NCI-H446 (cell line): ENCODE measurements at regions not wholly inside any gene's neighbourhood (a gene's known extent, or its start where the extent isn't known, plus 50 kb on each side); places are given as distances from the start of the nearest gene placed in this dataset.

Source experiments
- DNase-seq, 2 experiments: peaks; one replicate each; lab custom pipeline; 2025; lab: John Stamatoyannopoulos, UW

DNA sequence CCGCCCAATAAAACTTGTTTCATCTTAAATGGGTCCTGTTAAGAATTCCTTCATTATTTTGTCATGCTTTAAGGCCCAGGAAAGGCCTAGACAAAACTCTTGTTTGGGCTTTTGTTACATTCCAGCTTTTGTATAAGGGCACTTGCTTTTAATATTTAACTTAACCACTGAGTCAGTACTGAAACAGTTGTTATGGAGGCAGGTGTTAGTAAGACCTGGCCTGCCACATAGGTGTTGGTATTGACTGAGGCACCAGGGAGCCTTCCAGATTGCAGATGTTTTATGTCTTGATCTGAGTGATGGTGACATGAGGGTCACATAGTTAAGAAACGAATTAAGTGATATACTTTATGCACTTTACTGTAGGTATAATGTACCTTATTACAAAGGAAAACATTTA lies 274.9 kb upstream of the TGFBR2 start:
- DNase-seq: no peak

DNA sequence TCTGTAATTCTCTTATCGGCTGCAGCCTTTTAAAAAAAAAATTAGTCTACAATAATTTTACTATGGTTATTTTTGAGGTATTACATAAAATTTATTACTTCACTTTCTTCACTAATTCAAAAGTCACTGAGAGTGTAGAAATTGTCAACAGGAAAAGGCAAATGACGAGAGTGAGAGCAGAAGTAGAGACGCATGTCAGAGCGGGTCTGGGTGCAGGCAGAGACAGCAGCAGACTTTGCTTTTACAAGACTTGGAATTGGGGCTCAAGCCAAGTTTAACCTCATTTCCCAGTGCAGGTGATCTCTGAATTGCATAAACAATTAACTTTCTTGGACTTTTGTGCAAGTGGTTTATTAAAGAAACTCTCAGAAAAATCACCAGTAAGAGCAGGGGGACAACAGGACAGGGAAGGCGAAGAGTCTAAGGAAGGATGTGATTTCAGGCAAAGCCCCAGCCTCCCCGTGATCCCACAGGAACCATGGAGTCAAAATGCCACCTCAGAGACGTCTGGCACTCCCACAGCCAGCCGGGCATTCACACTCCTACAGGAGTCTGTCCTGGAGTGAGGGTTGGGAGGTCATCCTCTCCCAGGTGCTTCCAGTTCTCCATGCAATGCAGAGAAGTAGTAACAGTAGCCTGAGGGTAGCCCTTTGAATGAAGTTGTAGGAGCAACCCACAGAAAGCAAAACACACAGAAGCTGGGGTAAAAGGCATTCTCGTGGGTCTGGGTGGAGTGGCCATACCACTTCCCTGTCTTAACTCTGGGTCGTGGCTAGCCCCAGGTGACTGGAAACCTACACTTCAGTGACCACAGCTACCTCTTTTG lies 274.0 kb upstream of the TGFBR2 start:
- no peak for DNase-seq

- DNase-seq: no peak
These were observed 273.3 kb upstream of the TGFBR2 start for GRCh38 chr3:30333143-30333542.

DNA sequence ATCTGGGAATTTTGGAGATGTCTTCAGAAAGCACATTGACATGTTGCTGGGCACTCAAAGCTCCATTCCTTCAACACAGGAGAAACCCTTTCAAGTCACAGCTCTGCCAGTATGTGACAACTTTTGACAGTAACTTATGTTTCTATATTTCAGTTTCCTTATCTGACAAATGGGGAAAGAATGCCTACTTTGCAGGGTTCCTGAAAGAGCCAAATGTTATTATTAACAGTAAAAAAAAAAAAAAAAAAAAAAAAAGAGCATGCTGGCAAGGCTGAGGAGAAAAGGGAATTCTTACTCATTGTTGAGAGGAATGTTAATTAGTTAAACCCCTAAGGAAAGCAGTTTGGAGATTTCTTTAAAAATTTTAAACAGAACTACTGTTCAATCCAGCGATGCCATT lies 272.5 kb upstream of the TGFBR2 start:
- DNase-seq: no peak

DNA sequence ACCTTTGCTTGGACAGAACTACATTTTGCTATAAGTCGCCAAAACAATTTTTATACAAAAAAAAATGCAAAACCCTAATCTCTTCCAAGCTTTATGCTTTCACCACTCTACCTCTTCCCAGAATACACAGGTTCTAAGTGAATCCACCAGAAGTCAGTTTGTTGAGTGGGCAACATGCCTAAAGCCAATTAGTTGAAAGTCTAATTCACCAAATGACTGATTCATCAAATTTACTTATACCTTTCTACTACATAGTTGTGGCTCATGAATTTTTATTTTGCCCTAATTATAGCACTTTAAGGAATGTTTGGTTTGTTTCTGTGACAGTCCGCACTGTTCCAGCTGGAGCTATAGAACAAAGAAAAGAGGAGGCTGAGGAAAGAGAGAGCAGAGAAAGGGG lies 265.9 kb upstream of the TGFBR2 start:
- DNase-seq: no peak

GRCh38 chr3:30341079-30341478 lies 265.3 kb upstream of the TGFBR2 start:
- no peak for DNase-seq

DNA sequence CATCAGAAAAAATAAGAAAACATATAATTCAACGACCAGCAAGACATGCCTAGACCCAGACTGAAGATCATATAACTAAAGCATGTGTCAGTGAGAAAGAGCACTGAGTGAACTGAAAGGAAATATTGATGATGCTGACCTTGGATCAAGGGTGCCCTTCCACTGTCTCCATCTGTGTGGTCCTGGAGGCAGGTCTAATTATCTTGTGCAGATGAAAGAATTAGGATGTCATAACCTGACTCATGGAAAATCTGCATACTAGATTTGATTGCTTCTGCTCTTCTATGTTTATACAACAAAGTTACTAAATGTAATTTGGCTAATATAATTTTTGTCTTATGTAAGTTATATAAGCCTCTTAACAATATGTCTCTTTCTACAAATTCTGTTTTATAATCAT lies 264.6 kb upstream of the TGFBR2 start:
- DNase-seq: no peak

DNA sequence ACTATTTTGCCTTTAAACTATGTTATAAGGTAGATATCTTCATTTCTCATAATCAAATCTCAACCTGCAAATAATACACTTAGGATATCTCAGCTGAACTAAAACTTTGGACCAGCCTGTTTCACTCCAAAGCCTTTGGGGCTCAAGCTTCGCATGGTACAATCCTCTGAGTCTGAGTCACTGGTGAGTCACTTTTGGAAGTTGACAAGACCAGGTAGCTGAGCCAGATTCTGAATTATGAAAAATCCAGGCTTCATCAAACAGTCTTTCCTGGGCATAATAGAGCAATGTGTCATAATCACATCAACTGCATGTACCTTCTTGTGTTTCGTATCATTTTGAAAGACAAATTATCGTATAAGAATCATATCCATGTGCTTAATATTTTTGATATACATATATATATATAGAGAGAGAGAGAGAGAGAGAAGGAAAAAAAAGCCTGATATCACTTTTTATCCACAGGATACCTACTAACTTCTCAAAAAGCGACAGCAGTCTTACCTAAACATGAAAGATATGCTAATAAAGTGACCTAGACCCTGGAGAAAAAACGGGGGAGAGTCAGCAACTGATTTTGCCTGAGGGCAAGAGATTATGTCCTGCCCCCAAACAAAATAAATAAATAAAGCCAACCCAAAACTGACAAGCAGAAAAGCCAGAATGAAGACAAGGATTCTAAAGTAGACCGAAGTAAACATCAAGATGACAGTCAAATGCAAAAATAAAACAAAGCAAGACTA lies 263.9 kb upstream of the TGFBR2 start:
- peak in 1 of 2 experiments; percentile 46 for DNase-seq

- DNase-seq: no peak
These were observed 263.2 kb upstream of the TGFBR2 start for GRCh38 chr3:30343067-30343831.

DNA sequence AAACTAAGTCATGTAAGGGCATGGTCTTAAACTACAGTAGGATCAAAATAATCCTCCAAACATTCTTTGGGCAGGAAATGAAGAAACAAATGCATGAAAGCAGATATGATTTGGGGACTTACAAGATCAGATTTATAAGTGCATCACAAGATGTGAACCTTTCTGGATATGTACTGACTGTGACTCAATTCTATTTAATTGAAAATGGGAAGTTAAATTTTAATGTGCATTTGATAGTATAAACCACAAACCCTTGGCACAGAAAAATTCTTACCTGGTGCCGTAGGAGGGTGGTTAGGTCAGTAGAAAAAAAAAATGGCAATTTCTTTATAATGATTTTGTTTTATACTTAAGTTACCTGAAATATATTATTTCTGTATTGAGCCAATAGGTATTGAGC lies 262.5 kb upstream of the TGFBR2 start:
- DNase-seq: no peak

DNA sequence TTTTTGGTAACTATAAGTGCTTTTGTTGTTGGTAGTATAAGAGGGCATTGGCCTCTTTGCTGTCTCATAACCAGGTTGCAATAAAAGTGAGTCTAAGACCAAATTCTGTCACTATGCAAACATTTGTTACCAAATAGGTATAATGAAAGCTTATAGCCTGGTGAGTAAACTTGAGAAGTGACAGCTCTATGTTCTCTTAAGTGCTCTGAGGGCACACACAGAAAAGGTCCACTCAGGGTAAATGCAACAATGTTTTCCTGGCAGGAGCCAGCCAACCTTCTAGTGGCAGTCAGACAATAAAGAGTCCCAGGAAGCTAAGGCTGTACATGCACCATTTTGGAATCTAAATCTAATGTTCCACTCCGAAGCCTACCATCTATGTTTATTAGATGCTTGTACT lies 262.1 kb upstream of the TGFBR2 start:
- no peak for DNase-seq

- DNase-seq: no peak
These were observed 259.5 kb upstream of the TGFBR2 start for GRCh38 chr3:30346933-30347320.

DNA sequence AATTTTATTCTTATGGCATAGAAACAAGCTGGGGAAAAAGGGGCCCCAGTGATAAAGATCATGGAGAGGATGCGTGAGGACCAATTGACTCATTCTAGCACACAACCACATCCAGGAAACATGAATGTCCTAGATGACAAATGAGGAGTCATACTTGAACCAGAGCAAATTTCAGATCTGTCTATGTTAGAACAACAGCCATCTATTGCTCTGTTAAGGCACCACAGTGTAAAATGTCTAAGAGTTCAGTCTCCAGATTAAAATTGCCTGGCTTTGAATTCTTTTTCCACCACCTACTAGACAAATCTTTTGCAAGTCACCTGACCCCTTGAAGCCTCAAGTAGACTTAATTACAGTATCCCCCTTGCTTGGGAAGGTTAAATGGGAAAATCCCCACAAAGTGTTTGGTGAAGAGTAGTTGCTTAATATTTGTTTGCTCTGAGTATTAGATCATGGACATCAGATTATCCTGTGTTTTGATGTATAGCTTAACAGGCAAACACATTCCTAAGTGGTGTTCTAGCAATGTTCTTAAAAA lies 258.7 kb upstream of the TGFBR2 start:
- no peak for DNase-seq

DNA sequence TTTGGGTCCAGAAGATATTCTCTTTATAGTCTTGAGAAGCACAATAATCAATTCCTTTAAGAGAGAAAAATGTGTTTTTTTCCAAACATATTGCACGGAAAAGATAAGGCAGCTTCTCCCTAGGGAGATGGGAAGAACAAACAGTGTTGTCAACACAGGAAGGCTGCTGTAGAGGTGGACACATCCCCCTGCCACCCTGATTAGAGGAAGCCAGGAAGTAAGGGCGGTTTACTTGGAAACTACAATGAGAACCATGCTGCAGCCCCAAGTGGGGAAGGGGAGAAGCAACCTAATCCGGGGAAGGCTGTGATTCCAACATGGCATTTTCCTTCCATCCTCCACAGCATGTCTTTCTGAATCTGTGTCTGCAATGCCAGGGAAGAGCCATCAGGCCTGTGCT lies 256.9 kb upstream of the TGFBR2 start:
- DNase-seq: no peak

DNA sequence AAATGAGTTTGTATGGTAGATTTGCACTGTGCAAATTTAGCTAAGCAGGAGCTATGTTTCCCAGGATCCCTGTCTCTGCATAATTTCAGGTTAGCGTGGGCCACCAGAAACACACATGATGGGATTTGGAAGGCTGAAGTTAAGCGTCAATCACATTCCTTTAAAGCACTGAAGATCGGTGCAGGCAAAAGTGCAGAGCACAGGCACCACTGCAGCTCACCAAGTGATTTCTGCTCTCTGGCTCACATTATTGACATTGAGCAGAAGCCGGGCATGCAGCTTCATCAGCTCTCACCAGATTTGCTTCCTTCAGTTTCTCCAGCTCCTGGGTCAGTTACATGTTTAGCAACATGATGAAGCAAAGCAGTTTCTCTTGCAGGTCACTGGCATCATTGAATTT lies 256.4 kb upstream of the TGFBR2 start:
- DNase-seq: no peak

DNA sequence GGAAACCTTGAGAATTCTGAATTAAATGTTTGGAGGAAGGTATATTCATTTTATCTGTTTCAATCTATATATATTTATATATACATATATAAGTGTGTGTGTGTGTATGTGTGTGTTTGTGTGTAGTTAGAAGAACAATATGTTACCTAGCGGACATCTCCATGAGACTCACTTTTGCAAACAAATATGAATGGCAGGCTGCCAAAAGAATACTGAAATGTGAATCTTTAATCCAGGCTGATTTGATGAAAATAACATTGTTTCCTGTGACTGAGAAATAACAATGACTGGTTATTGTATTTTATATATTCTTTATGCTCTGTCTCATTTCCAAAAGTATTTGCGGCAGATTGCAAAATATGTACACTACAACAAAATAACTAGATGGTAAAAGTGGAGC lies 255.5 kb upstream of the TGFBR2 start:
- peak in 1 of 2 experiments; percentile 9 for DNase-seq

DNA sequence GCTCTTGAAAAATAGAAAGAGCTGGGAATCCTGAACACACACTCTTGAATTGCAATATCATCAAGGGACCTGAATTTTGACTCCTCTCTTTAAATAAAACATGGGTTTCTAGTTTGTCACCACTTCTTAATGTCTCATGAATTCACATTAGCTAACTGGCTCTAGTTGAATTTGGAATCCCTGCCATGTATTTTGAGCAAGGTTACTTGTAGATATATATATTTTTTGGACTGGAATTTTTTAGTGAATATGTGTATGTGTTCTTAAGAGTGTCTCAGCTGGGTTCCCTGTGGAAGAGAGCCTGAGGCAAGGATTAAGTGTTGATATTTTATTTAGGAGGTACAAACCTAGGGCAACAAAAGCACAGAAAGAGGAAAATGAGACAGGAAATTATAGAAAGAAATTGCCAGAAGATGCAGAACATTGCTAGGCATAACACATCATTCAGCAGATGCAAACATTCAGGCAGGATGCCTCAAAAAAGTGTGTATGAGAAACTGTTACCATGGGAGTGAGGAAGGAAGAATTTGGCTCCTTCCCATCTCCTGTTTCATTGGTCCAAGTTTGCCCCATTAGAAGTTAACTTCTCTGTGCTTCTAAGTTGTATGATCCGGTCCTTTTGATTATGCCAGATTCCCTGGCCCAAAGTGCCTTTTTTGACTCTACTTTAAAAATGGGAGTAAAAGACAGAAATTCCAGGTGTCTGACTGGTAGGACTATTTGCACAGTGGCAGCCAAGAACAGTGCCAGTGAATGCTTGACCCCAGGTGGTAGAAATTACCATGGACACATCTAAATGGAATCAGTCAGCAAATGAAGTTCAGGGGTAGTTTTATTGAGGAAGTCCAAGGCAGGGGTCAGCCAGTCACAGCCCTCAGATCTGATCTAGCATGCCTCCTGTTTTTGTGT lies 253.7 kb upstream of the TGFBR2 start:
- DNase-seq: no peak

DNA sequence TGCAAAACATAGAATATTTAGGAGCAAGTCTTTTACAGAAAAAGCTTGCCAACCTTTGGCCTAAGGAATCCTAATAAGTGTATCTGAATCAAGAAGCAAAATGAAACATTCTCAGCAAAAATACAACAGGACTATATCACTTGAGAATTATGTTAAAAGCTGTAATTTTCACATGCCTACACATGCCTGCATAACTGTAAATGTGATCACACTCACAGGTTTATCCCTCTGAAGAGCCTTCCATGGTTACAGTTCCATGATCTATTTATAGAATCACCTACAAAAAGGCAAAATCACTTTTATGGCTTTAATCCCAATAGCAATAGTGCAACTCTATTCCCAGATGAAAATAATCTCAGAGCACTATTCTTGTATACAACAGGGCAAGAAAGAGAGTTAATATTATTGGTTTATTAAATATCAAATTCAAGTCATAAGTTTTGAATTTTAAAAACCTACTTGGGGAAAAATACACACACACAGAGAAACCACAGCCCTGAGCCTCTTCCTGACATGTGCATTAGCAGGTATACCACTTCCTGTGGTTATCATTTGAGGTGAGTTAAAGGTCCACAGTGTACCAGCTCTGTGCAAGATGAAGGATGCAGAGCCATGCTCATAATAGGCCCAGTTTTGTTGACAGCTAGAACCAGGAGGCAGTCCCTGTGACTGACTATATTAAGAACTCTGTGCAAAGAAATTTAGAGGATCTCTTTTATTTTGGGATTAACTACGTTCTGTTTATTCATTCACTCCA lies 252.5 kb upstream of the TGFBR2 start:
- no peak for DNase-seq

DNA sequence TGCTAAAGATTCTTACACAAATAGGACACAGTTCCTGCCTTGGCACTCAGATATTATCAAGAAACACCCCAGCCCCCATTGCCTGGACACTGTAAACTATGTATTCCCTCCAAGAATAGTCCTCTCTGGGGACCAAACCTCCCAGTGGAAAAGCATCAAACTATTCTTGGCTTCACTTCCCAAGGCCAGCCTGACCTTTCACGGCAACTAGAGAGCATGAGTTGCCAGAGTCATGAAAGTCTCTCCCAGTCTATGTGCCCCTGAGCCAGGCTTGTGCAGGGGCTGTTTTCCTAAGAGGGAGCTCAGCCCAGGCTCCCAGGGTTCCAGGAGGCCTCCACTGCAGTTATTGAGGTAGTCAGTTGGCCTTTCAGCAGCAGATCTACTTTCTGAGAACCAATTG lies 251.9 kb upstream of the TGFBR2 start:
- DNase-seq: peak in 1 of 2 experiments; percentile 39

DNA sequence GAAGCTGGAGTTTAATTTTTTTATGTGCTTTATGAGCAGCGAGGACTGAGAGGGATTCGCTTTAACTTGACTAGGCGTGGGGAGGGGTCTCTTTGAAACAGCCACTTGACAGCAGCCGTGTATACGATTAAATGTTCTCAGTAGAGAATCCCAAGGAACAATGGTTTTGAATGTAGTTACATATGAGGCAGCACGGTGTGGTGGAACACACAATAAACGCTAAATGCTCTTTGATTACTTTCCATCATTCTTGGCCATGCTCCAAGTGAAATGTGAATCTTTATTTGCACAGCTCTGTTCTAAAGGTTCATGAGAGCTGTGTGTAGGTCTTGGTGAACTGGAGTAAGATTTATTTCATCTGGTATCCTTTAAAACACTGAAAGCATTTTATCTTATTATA lies 251.4 kb upstream of the TGFBR2 start:
- peak in 1 of 2 experiments; percentile 68 for DNase-seq

DNA sequence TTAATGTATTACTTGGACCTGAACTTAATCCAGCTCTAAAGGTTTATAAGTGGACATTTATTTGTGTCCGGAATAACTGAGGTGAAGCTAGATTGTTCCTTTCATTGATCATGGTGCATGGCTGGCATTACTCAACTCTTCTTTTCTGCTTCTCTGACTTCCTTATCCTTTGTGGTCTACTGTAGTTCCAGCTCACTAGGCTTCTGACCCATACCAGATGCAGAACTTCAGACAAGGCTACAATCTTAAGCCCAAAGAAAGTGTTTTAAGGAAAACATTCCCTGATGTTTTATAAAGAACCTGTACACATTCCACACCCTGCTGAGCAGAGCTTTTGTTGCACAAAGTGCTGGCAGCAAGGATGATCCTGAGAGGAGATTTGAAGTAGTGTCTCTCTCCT lies 250.8 kb upstream of the TGFBR2 start:
- DNase-seq: no peak
